ENCODE measurements at regions not wholly inside any gene's neighbourhood (a gene's known extent, or its start where the extent isn't known, plus 50 kb on each side); places are given as distances from the start of the nearest gene placed in this dataset.
"Not testable (repeated sequence)": the region's sequence is repeated elsewhere in the genome, so short reads cannot be mapped to it uniquely, and the experiment has no call there.

DNA sequence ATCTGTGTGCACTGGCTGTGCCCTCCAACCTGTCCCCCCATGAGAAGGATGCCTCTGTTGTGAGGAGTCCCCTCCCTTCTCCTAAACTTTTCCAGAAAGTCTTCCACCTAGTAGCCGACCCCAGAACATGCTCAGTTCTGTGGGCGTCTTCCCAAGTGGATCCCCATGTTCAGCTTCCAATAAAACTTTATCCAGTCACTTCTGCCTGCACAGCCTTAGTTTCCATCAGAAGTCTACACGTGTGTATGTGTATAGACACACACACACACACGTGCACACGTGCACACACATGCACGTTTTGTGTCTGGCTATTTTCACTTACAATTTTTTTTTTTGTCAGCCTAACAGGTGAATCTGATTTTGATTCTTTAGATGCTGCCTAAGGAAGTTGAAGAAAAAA is 115.1 kb downstream of the RTP5 start:
- DNase-seq: no peak

DNA sequence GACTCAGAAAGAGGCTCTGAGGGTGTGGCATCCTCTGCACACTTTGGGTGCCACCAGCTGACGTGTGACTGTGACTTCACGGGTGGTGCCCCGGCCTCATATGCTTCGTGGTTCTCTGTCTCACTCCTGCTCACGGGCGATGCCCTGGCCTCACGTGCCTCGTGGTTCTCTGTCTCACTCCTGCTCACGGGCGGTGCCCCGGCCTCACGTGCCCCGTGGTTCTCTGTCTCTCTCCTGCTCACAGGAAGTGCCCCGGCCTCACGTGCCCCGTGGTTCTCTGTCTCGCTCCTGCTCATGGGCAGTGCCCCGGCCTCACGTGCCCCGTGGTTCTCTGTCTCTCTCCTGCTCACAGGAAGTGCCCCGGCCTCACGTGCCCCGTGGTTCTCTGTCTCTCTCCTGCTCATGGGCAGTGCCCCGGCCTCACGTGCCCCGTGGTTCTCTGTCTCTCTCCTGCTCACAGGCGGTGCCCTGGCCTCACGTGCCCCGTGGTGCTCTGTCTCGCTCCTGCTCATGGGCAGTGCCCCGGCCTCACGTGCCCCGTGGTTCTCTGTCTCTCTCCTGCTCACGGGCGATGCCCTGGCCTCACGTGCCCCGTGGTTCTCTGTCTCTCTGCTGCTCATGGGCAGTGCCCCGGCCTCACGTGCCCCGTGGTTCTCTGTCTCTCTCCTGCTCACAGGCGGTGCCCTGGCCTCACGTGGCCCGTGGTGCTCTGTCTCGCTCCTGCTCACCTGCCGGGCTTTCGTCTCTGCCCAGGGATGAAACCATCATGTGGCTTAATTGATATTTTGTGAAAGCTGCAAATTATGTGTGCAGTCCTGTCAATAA is 115.8 kb downstream of the RTP5 start:
- DNase-seq: not testable (repeated sequence)

DNA sequence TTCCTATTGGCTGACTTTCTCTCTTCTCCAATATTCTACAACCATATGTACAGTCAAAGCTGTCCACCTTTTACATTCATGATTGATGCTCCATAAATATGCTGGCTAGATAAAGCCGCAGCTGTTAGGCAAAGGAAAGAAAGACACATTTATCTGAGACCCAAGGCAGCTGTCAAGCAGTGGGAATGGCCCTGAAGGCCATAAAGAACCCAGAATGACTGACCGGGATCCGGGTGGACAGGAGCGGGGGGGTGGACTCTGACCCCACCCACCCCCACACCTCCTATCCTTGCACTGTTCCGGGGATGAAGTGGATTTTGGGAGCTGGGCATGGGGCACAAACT is 116.4 kb downstream of the RTP5 start:
- DNase-seq: no peak

DNA sequence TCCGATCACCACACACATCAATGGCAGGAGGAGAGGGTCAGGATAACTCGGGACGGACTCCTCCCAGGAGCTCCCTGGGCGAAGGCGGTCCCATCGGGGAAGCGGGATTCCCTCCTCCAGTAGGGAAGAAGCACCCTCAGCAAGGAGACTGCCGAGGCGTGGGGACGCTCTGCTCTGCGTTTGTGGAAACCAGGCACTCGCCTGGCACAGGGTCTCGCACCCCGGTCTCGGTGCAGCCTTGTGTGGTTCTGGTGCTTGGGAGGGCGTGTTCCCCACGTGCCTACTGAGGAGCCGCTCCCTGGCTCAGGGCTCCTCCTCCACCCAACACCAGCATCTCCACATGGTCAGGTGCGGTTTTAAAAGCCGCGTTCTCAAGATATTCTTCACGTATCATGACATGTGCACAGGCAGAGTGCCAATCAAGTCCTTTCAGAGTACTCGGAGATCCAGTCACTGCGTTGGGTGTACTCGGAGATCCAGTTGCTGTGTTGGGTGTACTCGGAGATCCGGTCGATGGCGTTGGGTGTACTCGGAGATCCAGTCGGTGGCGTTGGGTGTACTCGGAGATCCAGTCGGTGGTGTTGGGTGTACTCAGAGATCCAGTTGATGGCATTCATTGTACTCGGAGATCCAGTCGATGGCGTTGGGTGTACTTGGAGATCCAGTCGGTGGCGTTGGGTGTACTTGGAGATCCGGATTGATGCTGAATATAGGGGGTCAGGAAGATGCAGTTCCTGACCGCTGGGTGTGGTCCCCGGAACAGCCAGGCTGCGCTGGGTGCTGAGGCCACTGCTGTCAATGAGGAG is 117.5 kb downstream of the RTP5 start:
- no peak for DNase-seq

DNA sequence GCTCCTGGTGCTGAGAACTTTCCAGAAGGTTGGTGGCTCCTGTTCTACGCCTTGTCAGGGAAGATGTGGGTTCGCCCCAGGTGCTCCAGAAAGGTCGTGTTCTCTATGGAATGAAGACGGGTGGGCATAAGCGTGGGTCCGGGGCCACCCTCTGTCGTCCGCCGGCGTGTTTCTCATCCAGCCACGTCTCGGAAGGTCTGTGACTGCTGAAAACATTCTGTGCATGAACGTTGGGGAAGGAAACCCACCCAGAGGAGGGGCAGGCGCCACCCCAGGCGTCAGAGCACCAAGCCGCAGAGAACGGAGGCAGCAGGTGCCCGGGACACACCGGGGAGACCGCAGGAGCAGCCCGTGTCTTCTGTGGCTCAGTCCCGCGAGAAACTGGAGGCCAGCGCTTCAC is 118.2 kb downstream of the RTP5 start:
- no peak for DNase-seq

DNA sequence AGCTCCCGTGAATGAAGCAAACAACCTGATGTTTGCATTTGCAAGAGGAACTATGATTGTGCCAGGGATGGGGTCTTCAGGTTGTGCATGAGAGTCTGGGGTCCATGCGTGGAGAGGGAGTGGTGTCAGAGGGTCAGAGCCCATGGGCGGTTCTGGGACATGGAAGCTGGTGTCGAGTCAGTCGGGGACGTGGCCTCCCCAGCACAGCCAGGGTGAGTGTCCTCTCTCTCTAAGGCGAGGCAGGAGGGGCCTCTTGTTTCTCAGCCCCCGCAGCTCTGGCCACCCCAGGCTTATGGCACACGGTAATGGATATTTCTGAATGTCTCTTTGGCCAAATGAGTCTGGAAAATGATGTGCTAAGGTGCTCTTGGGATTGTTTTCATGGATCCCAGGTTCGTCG is 118.6 kb downstream of the RTP5 start:
- no peak for DNase-seq

DNA sequence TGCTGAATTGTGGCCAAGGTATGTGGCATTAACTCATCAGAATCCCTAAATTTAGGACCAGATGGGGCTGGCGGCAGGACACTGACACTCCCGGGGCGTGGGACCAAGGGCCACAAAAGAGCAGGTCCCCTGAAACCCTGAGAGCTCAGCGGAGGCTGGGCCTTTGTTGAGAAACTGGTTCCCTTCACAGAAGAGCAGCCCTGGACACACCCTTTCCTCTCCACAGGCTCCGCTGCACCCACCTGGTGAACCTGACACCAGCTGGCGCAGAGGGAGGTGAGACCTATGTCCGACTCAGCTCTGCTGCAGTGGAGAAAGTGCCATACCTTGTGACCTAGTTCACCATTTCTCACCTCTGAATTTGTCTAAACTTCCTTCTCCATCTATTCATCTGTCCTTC is 119.5 kb downstream of the RTP5 start:
- no peak for DNase-seq

DNA sequence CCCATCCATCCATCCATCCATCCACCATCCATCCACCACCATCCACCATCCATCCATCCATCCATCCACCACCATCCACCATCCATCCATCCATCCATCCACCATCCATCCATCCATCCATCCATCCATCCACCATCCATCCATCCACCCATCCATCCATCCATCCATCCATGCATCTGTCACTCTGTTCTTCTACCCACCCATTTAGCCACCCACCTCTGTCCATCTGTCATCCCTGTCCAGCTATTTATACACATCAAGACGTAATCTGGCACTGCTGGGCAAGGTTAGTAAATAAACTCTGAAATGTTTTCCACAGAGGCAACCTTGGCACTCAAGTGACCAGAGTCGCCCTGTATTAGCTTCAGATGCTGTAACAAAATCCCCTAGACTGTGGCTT is 120.9 kb downstream of the RTP5 start:
- DNase-seq: no peak

DNA sequence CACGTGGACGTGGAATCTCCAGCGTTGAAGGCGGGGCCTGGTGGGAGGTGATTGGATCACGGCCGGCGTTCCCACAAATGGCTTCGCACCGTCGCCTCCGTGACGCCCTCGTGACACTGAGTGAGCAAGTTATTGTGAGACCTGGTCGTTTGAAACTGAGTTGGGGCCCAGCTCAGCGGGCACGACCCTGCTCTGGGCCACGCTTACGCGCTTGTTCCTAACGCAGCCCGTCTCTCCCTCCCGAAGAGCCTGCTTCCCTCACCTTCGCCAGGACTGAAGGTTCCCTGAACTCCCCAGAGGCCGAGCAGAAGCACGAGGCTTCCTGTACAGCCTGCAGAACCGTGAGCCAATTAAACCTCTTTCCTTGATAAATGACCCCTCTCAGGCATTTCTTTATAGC is 121.8 kb downstream of the RTP5 start:
- DNase-seq: no peak

DNA sequence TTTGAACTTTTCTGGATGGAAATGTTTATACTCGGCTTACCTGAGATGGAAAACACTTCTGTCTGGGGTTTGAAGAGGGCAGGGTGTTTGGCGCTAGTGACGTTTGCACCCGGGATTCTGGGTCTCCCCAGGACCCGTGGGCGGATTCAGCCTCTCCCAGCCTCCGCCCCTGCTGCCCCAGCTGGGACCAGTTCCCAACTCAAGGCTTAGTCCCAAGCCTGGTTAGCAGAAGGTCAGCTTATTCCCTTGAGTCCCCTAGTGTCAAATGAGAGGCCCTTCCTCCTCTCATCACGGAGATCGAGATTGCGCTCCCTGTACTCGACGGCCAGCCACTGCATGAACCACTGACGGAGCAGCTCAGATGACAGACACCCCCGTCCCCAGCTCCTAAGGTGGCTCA is 123.2 kb downstream of the RTP5 start:
- no peak for DNase-seq

DNA sequence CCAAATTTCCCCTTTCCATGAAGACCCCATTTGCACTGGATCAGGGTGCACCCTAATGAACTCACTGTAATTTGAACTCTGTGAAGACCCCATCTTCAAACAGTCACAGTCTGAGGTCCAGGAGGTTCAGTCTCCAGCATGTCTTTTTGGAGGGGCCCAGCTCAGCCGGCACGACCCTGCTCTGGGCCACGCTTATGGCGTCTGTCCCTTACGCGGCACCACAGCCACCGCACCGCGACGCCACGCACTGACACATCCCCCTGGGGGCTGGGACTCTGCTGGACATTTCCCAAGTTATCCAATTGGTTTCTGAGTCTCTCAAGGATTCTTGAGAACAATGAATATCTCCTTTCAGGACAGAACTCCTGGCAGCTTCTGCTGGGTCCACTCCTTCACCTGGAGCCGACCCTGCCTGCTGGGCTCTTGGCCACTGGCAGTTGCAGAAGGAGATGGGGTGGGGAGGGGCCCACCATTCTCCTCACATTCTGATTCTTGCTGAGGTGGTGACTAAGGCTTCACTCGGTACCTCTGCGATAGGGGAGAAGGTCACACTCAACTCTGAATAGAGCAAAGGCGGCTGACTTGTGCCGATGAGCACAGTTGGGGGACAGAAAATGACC is 124.0 kb downstream of the RTP5 start:
- DNase-seq: no peak

DNA sequence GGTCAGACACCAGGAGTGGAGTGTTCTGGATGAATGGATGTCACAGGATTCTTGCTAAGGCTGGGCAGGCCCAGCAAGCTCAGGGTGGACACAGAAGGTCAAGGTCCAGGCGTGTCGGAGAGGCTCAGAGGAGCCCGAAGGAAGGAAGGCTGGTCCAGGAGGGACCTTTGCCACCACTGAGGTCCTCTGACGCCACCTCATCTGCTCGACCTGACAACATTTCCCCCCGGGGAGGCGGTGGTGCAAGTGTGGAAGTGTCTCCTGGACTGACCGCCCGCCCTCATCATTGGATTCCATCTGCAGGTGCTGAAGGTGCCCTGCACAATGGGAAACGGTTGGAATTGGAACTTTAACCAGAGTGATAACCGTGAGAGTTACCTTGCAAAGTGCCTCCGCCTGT is 124.6 kb downstream of the RTP5 start:
- no peak for DNase-seq

DNA sequence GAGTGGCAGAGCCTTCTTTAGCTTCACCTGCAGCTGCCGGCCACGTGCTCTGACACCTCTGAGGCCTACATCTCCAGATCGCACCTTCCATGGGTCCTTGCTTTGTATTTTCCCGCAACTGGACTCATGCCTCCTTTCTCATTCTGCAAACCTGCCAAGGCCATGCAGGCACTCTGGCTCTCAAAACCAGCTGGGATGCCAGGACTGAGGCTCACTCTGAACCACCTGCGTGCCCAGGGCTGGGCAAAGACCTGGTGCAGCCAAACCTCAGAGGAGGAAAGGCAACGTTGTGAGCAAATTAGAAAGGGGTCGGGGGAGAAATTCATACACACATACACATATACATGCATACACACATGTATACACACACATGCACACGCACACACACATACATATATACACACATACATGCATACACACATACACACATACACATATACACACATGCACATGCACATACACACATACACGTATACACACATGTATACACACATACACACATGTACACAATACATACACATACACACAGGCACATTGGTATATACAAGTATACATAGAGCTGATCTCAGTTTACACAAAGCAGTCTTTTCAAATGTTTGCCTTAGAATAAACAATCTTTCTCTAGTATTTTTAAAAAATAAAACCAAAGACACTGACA is 125.2 kb downstream of the RTP5 start:
- DNase-seq: no peak

DNA sequence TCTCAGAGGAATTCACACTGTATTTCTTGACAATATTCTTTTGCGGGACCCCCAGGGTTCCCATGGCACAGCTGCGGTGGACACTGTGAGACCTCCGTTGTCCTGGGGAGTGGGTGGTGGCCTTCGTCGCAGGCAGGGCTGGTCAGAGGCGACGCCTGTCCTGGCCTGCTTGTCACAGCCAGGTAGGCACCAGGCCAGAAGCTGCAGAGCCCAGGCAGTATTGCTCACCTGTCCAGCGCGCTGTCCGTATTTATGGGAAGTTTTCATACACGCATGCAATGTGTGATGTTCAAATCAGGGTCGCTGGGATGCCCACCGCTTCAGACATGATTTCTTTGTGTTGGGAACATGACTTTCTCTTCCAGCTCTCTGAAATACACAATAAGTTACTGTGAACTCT is 126.6 kb downstream of the RTP5 start:
- DNase-seq: no peak

DNA sequence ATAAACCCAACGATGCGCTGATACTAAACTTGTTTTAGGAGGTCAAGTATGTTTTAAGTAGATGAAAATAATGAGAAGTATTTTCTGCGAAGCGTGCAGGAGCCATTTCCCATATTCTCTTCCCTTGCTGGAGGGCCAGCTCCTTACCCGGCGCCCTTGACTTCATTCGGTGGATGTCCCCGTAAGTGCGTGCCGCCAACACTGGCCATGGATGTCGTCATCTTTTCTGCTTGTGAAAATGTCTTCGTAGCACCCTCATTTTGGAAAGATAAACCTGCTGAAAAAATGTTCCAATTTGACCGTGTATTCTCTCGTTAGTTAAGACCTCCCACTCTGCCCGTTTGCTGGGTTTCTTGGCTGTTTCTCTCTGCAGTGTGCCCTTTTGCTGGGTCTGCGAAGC is 127.5 kb downstream of the RTP5 start:
- no peak for DNase-seq

DNA sequence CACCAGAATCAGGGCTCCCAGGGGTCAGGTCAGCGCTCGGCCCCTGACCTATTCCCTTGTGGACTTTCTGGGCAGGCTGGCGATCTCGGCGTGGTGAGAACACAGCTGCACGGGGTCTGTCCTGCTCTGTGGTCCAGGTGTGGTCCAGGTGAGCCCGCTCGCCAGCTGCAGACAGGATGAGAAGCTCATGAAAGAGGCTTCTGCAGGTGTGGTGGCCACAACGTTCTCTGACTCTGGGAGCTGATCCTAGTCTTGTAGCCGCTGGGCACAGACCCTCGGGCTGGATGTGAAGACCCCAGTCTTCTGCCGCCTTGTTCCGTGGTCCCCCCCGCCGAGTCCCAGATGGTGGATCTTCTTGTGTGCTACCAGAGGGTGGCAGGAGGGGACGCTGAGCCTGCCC is 129.7 kb downstream of the RTP5 start:
- no peak for DNase-seq

DNA sequence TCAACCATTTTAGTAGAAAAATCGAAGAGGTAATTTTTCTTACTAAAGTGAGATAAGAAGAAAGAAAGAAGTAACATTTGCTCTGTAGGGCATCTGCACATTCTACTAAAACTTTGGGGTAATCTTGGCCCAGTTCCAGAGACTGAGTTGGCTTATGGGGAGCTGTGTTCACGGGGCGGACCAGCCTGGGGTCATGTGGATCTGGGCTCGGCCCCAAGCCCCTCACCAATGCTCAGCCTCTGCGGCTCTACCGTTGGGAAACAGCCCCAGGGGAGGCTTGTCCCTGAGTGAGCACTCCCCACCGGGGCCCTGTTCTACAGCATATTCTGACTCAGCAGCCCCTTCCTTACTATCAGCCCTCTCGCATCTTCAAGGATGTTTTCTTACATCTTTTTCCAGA is 132.3 kb downstream of the RTP5 start:
- DNase-seq: no peak

DNA sequence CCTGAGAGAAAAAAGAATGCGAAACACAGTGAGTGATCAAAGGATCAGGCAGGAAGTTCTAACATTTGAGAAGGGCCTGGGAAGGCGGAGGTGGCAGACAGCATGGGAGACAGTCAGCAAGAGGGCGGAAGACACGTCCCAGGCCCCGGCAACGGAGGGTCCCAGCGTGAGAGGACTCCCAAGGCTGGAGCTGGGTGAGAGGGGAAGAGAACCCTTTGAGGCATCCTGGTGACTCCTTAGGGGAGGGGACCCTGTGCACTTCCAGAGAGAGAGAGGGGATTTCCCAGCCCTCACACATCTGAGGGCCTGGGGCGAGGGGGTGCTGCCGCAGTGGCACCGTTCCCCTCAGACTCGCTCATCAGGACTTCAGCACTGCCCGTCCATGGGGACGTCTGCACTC is 133.4 kb downstream of the RTP5 start:
- DNase-seq: no peak

DNA sequence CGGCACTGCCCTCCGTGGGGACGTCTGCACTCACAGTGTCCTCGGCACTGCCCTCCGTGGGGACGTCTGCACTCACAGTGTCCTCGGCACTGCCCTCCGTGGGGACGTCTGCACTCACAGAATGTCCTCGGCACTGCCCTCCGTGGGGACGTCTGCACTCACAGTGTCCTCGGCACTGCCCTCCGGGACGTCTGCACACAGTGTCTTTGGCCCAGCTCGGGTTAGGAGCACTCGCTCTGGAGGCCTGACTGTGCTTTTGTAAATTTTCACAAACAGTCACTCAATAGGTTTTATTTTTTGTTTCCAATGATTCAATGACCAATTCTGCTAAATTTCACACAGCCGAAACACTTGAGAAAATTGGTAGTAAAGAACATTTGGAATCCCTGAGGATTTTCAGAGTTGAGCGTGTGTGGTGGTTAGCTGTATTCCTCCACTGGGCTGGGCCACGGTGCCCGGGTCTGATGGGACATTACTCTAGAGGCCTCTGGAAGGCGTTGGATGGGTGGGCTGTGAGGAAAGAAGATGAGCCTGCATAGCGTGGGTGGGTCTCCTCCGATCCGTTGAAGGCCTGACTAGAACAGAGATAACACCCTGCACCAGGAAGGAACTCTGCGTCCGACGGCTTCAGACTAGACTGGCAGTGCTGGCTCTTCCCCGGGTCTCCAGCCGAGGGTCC is 134.8 kb downstream of the RTP5 start:
- no peak for DNase-seq

DNA sequence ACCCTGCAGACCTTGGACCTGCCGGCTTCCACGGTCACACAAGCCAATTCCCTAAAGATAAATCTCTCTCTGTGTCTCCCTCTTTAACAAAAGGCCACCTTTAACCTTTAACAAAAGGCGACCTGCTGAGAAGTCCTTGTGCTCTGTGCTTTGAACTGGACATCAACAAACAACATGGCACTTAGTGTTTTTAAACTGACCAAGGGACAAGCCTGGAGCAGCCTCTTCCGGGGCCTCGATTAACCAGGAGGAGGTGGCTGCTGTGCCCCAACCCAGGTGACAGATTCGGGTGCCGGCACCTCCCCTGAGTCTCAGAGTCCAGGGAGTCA is 135.3 kb downstream of the RTP5 start:
- DNase-seq: no peak

DNA sequence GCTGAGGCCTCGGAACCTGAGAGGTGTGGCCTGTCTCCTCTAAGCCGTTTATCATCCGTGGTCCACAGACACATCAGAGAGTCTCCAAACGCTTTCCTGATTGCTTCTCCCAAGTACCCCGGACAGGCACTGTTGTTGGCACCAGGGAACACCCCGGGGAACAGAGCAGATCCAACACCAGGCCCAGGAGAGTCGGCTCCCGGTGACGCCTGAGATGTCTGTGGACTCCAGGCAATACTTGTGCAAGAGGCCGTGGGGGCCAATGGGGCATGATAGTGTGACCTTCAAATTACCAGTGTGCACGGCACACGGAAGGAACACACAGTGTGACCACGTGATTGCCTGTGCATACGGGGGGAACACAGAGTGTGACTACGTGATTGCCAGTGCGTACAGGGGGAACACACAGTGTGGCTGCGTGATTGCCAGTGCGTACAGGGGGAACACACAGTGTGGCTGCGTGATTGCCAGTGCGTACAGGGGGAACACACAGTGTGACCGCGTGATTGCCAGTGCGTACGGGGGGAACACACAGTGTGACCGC is 136.6 kb downstream of the RTP5 start:
- not testable (repeated sequence) for DNase-seq

DNA sequence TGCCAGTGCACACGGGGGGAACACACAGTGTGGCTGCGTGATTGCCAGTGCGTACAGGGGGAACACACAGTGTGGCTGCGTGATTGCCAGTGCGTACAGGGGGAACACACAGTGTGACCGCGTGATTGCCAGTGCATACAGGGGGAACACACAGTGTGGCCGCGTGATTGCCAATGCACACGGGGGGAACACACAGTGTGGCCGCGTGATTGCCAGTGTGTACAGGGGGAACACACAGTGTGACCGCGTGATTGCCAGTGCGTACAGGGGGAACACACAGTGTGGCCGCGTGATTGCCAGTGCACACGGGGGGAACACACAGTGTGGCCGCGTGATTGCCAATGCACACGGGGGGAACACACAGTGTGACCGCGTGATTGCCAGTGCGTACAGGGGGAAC is 139.4 kb downstream of the RTP5 start:
- not testable (repeated sequence) for DNase-seq

DNA sequence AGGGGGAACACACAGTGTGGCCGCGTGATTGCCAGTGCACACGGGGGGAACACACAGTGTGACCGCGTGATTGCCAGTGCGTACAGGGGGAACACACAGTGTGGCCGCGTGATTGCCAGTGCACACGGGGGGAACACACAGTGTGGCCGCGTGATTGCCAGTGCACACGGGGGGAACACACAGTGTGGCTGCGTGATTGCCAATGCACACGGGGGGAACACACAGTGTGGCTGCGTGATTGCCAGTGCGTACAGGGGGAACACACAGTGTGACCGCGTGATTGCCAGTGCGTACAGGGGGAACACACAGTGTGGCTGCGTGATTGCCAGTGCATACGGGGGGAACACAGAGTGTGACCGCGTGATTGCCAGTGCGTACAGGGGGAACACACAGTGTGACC is 140.3 kb downstream of the RTP5 start:
- not testable (repeated sequence) for DNase-seq
